Body of pancreas (tissue), 4 donors: ENCODE measurements at regions not wholly inside any gene's neighbourhood (a gene's known extent, or its start where the extent isn't known, plus 50 kb on each side); places are given as distances from the start of the nearest gene placed in this dataset.

Experiments
- POLR2A ChIP-seq, 3 donors: fragments of 450-650 bp; IDR thresholded peaks; one replicate each; pipeline ENCODE4 v1.6.1; 2016; ENCODE audit warnings: antibody characterized with exemption in 3 of 3, mild to moderate bottlenecking in 2 of 3
- TF ChIP-seq, protein P1 (sequence below), 7 experiments: fragments of 450-650 bp in 4 of 7; fragments of 200-600 bp in 3 of 7; sonication (generic) in 3 of 7; IDR thresholded peaks; one replicate each; pipeline ENCODE4 v1.5.1; 2016 to 2019; ENCODE audit warnings: antibody characterized with exemption in 7 of 7

DNA sequence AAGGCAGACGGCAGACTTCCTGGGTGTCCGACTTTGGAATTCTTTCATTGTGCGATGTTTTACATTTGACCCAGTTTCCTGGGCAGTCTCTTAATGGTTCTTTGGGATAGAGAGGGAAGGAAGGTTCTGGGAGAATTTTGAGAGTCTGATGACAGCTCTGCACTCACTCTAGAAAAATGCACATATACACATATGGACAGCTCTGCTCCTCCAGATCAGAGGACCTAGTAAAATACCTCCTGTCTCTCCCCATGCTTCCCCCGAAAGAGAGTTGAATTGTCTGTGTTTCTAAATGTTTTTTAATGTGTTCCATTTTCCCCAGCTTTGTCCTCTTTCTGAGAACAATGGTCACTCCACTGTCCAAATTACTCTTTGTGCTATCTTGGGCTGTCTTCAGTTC, 102.0 kb upstream of the CXCR4 start:
- TF ChIP-seq, protein P1, sequence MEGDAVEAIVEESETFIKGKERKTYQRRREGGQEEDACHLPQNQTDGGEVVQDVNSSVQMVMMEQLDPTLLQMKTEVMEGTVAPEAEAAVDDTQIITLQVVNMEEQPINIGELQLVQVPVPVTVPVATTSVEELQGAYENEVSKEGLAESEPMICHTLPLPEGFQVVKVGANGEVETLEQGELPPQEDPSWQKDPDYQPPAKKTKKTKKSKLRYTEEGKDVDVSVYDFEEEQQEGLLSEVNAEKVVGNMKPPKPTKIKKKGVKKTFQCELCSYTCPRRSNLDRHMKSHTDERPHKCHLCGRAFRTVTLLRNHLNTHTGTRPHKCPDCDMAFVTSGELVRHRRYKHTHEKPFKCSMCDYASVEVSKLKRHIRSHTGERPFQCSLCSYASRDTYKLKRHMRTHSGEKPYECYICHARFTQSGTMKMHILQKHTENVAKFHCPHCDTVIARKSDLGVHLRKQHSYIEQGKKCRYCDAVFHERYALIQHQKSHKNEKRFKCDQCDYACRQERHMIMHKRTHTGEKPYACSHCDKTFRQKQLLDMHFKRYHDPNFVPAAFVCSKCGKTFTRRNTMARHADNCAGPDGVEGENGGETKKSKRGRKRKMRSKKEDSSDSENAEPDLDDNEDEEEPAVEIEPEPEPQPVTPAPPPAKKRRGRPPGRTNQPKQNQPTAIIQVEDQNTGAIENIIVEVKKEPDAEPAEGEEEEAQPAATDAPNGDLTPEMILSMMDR (IDR thresholded peaks at IDR 0.05): no peak
- no peak for TF ChIP-seq POLR2A (IDR thresholded peaks at IDR 0.05)
